ENCODE measurements at regions not wholly inside any gene's neighbourhood (a gene's known extent, or its start where the extent isn't known, plus 50 kb on each side); places are given as distances from the start of the nearest gene placed in this dataset.

DNA sequence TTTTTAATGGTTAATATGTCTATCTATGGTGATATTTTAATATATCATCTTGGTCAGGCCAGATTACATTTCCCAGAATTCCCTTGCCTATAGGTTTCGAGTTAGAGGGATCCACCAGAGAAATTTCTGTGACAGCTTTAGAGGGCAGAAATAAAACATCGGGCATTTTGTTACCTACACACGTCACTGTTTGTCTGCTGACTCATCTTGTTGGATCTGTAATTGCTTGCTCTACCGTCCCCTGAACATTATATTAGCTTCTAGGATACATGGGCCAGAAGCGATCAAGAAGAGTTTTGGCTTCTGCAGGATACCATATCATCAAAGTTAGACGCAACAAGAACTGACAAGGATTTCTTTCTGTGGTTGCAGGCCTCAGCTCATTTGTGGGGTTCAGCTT, 795.8 kb upstream of the GCFC2 start:
- TF ChIP-seq POLR2A (IDR thresholded peaks at IDR 0.05), result no peak
- TF ChIP-seq, protein P1, sequence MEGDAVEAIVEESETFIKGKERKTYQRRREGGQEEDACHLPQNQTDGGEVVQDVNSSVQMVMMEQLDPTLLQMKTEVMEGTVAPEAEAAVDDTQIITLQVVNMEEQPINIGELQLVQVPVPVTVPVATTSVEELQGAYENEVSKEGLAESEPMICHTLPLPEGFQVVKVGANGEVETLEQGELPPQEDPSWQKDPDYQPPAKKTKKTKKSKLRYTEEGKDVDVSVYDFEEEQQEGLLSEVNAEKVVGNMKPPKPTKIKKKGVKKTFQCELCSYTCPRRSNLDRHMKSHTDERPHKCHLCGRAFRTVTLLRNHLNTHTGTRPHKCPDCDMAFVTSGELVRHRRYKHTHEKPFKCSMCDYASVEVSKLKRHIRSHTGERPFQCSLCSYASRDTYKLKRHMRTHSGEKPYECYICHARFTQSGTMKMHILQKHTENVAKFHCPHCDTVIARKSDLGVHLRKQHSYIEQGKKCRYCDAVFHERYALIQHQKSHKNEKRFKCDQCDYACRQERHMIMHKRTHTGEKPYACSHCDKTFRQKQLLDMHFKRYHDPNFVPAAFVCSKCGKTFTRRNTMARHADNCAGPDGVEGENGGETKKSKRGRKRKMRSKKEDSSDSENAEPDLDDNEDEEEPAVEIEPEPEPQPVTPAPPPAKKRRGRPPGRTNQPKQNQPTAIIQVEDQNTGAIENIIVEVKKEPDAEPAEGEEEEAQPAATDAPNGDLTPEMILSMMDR (IDR thresholded peaks at IDR 0.05), result no peak
